HG03571 (cell line): ENCODE measurements at regions not wholly inside any gene's neighbourhood (a gene's known extent, or its start where the extent isn't known, plus 50 kb on each side); places are given as distances from the start of the nearest gene placed in this dataset.

ENCODE experiments used
- ATAC-seq: cut with Tn5 transposase; IDR thresholded peaks from one replicate; pipeline ENCODE4 v1.9.1; 2021; ENCODE audit not compliant: unreplicated experiment

DNA sequence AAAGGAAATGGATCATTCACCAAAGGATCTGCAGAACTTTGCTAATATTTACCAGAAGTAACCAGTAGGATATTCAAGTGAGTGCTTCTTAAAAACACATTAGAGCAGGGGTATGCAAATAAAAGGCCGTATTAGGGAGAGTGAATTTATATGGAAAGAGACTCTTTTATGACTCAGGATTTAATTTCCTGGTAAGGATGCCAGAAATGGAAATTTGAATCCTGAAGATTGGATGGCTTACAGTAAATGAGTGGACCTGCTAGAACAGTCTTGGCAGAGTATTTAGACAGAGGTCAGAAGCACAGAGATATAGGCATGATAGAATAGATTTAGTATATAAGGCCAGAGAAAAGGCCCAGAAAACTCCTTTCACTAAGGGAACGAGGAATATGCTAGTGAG lies 201.6 kb downstream of the SLITRK5 start:
- no peak for ATAC-seq

DNA sequence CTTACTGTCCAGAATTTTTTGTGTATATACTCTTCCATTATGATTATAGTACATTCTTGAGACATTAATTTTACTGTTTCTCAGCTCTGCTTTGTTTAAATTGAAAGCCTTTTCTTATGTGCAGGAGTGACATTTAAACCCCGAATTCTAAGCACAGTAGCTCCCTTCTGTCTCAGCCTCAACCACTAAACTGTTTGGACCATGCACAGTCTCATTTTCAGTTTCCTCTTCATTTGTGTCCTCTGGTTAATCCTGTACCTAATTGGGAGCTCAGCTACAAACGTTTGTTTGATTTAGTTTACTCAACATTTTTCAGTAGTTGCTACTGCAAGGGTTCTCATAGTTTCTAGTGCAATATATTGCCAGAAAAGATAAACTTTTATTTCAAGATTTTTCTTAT lies 206.3 kb downstream of the SLITRK5 start:
- no peak for ATAC-seq

DNA sequence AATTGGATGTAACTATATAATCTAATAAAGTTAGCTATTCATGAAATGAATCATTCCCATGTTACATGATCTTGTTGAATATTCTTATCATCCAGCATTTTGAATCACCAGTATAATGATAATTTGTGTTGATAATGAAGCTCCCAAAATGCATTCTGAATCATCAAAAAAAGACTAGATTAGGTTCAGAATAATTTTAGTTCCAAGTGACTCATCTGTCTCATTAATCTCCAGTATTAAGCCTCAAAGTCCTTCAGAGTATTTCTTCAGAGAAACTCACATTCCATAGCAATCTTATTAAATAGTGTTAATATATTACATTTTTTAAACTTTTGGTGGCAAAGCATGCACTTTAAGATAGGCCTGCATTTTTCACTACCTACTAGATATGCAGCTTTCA lies 207.5 kb downstream of the SLITRK5 start:
- no peak for ATAC-seq

DNA sequence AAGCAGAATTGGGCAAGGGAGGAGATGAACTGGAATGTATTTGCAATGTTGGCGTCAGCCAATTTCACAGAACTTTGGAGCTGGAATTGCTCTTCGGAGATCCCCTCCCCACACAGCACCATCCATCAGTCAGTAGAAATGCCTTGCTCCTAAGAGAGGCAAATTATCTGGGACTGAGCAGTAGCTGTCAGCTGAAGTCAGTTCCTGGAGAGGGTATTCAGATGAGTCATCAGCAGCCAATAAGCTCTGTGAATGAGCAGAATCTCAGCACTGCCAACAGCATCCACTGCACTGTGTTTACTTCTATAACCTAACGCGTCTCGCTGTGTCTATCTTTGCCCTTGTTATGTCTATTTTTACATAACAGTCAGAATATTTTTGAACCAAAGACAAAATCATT lies 213.7 kb downstream of the SLITRK5 start:
- no peak for ATAC-seq

DNA sequence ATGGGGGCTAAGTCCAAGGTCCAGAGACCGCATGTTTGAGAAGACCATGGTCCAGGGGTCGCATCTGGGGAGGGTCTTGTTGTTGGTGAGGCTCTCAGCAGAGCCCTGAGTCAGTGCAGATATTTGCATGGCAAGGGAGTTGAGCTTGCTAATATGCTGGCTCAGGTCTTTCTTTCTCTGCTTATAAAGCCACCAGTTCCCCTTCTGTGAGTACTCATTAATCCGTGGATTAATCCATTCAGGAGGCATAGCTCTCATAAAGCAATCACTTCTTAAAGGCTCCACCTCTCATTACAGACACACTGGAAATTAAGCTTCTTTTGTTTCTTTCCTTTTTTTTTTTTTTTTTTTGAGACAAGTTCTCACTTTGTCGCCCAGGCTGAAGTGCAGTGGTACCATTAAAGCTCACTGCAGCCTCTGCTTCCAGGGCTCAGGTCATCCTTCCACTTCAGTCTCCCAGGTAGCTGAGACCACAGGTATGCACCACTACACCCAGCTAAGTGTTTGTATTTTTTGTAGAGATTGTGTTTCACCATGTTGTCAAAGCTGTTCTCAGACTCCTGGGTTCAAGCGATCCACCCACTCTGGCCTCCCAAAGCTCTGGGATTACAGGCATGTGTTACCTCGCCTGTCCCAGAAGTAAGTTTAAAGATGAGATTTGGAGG lies 216.4 kb downstream of the SLITRK5 start:
- no peak for ATAC-seq

DNA sequence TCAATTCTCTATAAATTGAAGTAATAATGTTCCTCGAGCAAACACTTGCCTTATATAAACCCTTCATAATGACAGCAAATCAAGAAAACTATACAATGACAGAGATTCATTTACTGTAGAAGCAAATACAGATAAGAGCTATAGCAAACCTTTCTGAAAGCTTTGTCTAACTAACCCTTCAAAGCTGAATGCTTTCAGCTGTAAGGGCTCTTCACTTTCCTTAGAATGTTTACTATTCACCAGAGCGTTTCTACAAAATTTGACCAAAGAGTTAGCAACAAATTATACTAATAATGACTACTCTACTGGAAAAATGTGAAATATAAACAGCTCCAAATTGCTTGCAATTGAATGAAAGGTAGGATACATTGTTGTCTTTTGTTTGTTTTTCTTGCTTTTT lies 218.1 kb downstream of the SLITRK5 start:
- no peak for ATAC-seq

DNA sequence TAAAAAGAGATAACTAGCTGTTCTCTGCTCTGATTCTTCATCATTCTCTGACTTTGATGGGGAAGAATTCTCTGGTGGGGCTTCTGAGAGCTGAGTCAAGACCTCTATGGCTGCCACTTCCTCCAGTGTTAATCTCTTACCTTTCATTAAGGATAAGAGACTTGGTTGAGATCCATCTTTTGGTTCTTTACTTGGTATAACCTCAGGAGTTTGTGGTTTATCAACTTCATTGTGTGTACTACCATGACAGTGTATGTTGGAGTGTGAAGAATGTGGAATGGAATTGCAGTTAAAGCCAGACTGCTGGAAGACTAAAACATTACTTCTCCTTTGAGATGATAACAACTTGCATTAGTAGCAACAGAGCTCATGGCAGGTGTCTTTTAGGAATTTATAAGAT lies 222.0 kb downstream of the SLITRK5 start:
- ATAC-seq: no peak

DNA sequence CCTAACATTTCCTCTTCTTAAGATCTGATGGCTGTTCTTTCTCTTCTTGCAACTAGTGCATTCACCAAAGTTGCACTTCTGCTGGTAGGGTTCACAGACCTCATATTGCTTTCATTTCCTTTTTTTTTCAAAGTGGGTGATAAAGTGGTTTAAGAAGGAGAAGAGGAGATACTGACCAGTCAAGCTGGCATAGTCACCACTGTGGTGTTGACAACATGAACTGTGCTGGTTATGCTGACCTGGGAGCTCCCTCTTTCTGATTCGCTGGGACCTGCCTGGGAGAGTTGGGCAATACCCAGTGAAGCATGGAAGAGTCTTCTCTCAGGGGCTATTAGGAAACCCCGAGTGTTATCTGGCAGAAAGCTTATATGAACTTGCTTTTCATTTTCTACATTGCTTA lies 222.9 kb downstream of the SLITRK5 start:
- no peak for ATAC-seq

DNA sequence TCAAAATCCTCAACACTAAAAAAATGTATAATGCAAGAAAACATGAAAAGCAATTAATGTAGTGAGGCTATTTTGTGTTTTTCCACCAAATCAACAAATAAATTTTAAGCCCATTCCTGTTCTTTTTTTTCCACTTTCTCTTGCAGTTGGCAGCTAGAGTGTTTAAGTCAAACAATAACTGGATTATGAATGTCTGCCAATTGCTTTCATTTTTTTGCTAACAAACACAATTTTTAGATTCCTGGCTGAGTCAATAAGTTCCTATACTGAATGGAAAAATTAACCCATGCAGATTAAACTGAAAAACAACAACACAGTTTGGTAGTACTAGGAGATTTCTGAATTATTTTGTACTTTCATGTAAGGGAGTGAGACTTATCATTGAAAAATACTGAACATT lies 232.4 kb downstream of the SLITRK5 start:
- ATAC-seq: no peak

DNA sequence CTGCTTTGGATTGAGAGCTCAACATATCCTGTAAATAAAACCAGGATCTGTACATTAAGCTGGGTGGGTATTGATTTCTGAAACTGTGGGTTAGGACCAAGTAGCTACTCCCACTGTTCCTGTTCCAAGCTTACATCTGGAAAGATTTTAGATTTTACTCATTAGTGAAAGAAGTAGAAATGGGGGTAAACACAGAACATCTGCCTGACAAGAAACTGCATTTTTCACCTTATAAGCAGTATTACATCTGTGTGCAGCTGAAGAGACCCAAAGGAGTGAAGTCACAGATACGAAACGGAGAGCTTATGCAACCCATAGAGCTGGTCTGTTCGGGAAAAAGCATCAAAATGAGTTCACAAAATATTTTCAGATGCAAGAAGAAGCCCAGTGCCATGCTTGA lies 235.2 kb downstream of the SLITRK5 start:
- ATAC-seq: no peak

DNA sequence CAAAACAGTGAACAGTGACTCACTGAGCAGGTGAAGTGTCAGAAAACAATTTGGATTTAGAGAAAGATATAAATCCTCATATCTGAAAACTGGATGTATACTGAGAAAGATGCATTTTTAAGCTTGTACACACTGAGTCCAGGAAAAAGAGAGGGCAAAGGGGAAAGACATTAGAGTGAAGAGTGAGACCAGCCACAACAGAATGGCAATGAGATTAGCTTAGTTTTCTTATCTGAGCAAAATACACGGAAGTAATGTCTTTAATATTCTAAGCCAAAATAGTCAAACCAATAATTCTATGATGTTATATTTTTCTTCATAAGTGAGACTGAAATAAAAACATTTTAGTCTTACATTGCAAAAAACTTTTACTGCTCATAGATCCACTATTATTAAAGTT lies 236.0 kb downstream of the SLITRK5 start:
- no peak for ATAC-seq

DNA sequence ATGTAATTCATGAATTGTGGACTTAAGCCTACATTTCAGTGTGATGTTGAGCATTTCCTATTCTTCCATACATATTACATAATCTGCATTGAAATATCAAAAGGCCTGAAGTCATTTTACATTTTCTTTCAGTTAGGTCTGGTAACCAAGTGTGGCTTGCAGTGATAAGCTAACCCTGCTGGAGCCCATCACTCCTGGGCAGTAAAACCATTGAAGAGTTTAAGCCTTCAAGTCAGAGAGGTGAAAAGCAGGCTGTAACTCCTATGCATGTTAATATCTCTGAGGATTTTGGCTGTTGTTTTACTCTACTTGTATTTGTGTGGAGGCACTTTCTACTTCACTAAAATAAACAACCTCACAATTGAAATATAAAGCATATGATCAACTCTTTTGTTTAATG lies 248.8 kb downstream of the SLITRK5 start:
- ATAC-seq: no peak

DNA sequence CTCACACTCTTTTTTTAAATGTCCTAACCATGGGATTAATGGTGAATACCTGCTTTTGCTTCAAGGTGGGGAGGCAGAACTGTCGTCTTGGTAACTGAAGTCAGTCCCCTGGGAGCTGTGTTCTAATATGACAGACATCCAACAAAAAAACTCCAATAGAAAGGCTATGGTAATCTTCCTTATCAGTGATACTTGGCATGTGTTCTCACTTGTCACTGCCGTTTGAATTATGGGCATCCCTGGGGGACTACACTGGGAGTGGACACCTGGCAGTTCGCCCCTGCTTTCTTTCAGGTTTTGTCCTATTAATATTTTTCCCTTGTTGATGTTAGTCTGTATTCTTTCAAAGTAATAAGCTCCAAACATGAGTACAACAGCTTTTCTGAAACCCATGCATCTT lies 252.6 kb downstream of the SLITRK5 start:
- ATAC-seq: no peak

DNA sequence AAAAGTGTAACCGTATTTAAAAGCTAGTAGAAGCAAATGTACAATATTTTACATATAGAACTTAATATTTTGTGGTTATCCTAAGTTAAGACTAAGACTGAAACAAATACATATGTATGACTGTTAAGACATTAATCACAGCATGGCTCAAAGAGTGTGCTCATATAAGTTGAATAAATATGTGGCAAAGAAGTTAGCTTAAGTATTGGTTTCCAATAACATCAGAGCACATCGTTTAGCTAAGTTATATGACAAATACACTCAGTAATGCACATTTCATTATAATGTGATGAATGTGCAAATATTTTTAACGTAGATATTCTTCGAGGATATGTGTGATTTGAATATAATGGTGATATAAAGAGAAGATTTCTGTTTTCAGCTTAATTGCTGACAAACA lies 253.8 kb downstream of the SLITRK5 start:
- ATAC-seq: no peak

DNA sequence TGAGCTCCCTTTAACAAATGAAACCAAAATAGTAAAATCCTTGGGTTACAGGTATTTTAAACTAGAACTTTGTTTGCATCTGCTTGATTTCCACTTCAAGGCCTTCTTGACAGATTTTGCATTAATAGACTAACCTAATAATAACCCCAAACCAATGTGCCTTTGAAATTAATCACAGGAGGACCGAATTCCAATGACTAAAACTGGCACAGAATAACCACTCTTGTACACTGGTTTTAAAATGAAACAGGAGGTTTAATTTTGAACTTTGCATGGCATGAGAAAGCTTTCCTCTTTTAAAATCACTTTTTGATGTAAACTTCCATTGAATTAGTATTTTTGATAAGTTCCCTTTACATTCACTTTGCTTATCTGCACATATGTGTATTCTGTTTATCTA lies 269.6 kb downstream of the SLITRK5 start:
- ATAC-seq: no peak

DNA sequence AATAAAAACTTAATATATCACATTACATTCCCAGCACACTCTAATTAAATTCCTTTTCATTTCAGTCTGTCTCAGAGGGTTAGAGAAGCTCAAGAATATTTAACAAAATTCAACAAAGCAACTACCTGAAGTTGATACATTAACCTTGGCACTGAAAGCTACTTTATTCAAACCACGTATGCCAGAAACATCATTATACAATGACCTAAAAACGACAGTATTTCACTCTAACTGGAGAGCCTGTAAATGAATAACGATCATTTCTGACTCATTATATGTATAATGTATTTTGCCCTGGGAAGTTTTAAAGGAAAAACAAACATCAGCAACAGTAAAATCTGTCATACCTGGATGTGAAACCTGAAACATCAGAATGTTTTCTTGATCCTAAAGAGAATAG lies 270.1 kb downstream of the SLITRK5 start:
- ATAC-seq: no peak

DNA sequence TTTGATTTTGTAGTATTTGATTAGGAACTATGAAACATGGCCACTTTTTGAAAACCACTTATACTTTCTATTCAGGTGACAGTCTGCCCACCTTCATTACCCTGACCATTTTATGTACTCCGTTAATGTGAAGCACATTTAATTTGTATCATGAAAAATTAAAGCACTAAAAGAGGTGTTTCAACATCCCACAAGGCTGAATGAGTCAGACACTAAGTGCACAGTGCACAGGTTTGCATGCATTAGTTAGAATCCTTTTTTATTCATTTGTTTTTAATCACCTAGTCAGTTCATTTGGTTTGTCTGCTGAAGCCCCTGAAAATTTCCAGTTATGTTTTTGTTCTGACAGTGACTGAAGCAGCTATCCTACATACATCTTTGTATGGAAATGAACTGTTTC lies 271.0 kb downstream of the SLITRK5 start:
- no peak for ATAC-seq

DNA sequence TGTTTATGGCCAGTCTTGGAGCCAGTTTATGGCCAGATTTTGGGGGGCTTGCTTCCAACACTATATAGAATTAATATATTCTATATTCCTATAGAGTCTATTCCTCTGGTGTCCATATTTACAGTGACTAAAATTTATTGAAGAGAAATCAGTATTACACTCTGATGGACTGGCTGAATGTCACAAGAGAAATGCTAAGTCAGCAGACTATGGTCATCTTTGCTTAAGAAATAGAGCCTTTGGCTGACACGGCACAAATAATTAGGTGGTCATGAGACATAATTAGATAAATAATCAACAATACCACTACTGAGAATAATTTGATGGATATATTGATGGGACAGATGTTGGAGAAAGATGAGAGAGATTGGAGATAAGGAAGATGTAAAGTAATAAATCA lies 272.9 kb downstream of the SLITRK5 start:
- no peak for ATAC-seq

DNA sequence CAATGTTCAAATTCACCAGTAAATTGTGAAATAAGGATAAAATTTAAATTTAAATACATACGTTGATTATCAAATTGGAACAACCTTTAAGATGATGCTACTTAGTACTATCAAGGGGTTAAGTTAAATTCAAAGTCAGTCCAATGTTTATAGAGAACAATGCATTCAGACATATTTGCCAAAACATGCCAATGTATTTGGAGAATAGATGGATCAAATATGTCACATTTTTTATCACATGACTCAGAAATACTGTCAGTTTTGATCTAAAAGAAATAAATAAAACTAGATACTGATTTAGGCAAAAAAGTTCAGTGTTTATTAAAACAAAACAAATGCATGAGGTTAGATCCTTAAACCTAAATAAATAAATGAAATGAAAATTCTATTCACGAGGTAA lies 281.2 kb downstream of the SLITRK5 start:
- ATAC-seq: no peak

DNA sequence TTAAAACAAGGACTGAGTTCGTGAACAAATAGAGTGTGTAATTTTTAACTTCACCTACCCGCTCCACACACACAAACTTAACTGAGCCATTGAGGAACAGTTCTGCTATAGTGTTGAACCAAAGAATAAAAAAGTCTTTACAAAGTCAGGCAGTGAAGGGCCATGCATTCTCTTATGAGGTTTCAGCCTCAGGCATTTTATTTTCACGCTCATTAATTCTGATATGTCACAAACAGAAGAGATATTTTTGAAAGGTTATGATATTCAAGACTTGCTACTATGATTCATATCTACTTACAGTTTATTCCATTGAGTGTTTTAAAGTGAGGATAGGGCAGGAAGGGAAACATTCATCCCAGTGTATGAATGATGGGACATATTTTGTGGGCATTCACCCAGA lies 282.2 kb downstream of the SLITRK5 start:
- no peak for ATAC-seq

DNA sequence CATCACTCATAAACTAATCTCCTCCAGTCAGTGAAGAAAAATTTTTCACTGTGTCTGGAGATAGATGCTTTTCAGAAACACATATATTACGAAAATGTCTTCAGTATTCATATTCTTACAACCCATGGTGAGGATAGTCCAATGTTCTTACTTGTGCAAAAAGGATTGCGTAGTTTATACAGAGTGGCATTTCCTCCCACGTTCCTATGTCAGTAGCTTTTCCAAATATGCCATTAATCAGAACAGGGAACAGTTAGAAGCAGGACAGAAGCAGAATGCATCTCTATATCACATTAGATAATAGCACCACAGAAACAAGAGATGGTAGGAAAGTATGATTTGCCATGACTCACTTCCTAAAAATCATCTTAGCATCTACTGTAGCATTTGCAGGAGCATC lies 282.9 kb downstream of the SLITRK5 start:
- ATAC-seq: no peak

DNA sequence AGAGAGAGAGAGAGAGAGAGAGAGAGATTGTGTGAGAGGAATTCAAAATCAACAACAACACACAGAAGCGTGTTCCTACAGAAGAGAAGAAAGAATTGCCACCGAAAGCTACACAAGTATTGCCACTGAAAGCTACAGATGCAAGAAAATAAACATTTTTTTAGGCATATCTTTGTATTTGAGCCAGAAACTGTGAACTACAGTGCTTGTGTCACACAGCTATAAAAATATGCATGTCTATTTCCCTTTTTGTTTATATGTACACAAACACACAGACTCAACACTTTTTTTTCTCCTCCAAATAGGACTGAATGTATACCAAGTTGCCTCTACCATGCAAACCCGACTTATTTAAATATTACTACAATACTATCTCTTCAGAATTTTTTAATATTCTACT lies 290.4 kb downstream of the SLITRK5 start:
- ATAC-seq: no peak

DNA sequence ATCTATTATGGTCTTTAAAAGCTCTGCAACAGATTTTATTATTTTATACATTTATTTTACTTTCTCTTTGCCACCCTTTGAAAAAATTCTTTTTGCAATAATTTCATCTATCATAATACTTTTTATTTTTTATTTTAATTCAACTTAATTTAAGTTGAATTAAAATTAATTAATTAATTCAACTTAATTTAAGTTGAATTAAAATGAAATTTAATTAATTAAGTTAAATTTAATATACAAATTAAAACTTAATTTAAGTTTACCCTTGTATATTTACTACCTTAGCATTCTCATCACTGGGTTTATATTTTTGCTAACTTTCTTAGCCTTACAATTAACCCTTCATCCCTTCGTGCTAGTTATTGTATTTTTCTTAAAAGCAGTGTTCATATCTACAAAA lies 301.4 kb downstream of the SLITRK5 start:
- ATAC-seq: no peak

DNA sequence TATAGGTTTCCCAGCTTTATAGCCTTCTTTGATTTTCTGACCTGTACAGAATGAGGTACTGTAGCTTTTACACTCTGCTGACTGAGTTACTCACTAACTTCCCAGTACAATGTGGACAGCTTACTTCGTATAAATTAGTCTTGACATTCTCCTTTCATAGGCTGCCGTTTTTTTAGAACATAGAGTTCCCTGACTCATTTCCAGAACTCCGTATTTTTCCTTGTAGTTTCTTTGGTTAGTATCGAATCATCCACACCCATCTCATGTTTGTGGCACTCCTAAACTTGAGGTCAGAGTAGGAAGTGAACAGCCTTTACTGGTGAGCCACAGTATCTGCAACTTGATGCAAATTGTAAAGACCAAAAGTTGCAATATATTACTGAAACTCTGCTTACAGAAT lies 303.9 kb downstream of the SLITRK5 start:
- no peak for ATAC-seq
